GM21528 (cell line): ENCODE measurements at regions not wholly inside any gene's neighbourhood (a gene's known extent, or its start where the extent isn't known, plus 50 kb on each side); places are given as distances from the start of the nearest gene placed in this dataset.

ENCODE experiments used
- ATAC-seq: cut with Tn5 transposase; IDR thresholded peaks from one replicate; pipeline ENCODE4 v1.9.1; 2021; ENCODE audit warnings: mild to moderate bottlenecking, moderate library complexity; ENCODE audit not compliant: unreplicated experiment, low FRiP score

GRCh38 chr2:126790987-126791780, 107.5 kb upstream of the TEX51 start:
- no peak for ATAC-seq

GRCh38 chr2:126792186-126792585, 106.5 kb upstream of the TEX51 start:
- no peak for ATAC-seq

GRCh38 chr2:126792993-126793392, 105.7 kb upstream of the TEX51 start:
- ATAC-seq, result no peak

- ATAC-seq, result no peak
Measured at GRCh38 chr2:126793885-126794613, 104.6 kb upstream of the TEX51 start.

- no peak for ATAC-seq
Measured at GRCh38 chr2:126795656-126796055, 103.0 kb upstream of the TEX51 start.

GRCh38 chr2:126796931-126797621, 101.6 kb upstream of the TEX51 start:
- ATAC-seq, result no peak

GRCh38 chr2:126797622-126798275, 100.9 kb upstream of the TEX51 start:
- ATAC-seq, result no peak

GRCh38 chr2:126798276-126799140, 100.2 kb upstream of the TEX51 start:
- no peak for ATAC-seq

- no peak for ATAC-seq
Measured at GRCh38 chr2:126799301-126799700, 99.4 kb upstream of the TEX51 start.

GRCh38 chr2:126801473-126801872, 97.2 kb upstream of the TEX51 start:
- ATAC-seq, result no peak

- ATAC-seq, result no peak
Measured at GRCh38 chr2:126802316-126802715, 96.4 kb upstream of the TEX51 start.

- no peak for ATAC-seq
Measured at GRCh38 chr2:126802774-126803433, 95.8 kb upstream of the TEX51 start.

GRCh38 chr2:126803434-126803775, 95.3 kb upstream of the TEX51 start:
- no peak for ATAC-seq

- ATAC-seq, result no peak
Measured at GRCh38 chr2:126804347-126804746, 94.3 kb upstream of the TEX51 start.

GRCh38 chr2:126808929-126809328, 89.8 kb upstream of the TEX51 start:
- ATAC-seq, result no peak

- ATAC-seq, result no peak
Measured at GRCh38 chr2:126809340-126809739, 89.3 kb upstream of the TEX51 start.

- ATAC-seq, result no peak
Measured at GRCh38 chr2:126810001-126810400, 88.7 kb upstream of the TEX51 start.

GRCh38 chr2:126811101-126811500, 87.6 kb upstream of the TEX51 start:
- ATAC-seq, result no peak

- ATAC-seq, result no peak
Measured at GRCh38 chr2:126817172-126817571, 81.5 kb upstream of the TEX51 start.

- no peak for ATAC-seq
Measured at GRCh38 chr2:126822115-126822514, 76.6 kb upstream of the TEX51 start.
